HG02588 (cell line): ENCODE measurements at regions not wholly inside any gene's neighbourhood (a gene's known extent, or its start where the extent isn't known, plus 50 kb on each side); places are given as distances from the start of the nearest gene placed in this dataset.

Experiments used
- ATAC-seq: cut with Tn5 transposase; IDR thresholded peaks from one replicate; pipeline ENCODE4 v1.9.1; 2021; ENCODE audit warnings: mild to moderate bottlenecking, moderate library complexity; ENCODE audit not compliant: unreplicated experiment

DNA sequence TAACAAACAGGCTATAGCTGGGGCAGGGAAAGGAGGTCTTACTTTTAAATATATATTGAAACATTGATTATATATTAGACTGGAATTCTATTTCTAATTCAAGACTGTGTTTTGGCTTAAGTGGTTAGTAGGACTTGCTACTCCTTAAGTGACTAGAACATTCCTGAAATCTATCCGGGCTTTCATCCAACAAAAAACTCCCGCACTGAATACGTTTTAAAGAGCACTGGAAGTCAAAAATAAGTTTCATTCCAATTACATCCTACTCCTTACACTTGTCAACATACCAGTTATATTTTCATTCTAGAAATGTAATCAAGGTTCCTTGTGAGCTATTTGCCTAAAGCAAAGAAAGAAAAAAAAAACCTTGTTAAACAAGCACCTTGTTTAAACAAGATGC lies 204.6 kb downstream of the SP3 start:
- no peak for ATAC-seq

DNA sequence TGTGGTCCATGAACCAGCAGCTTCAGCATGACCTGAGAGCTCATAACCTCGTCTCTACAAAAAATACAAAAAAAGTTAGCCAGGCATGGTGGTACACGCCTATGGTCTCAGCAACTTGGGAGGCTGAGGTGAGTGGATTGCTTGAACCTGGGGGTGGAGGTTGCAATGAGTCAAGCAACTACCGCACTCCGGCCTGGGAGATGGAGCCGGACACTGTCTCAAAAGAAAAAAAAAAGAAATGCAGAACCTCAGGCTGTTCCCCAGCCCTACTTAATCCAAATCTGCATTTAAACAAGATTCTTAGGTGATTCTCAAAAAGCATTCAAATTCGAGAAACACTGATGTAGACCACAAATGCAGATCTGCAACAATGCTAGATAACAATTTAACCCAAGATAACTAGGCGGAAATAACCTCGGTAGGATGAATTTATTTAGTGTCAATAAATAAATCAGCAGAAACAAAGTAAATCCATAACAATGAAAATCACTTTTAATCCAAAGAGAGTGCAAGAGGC lies 203.5 kb downstream of the SP3 start:
- no peak for ATAC-seq

DNA sequence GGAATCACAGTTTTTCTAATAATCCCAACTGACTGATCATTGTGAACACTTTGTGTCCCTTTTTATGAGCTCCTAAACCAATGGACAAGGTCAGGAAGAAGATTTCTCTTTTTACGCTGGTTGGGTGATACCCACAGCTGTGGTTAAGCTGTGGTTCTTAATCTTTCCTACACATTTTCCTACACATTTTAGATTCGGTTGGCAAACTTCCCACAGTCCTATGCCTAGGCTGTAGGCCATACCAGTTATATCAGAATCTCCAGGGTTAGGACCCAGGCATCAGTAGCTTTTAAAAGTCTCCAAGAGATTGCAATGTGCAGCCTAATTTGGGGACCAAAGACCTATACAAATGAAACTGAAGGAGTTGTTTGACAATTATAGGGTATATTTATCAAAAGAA lies 203.0 kb downstream of the SP3 start:
- no peak for ATAC-seq

DNA sequence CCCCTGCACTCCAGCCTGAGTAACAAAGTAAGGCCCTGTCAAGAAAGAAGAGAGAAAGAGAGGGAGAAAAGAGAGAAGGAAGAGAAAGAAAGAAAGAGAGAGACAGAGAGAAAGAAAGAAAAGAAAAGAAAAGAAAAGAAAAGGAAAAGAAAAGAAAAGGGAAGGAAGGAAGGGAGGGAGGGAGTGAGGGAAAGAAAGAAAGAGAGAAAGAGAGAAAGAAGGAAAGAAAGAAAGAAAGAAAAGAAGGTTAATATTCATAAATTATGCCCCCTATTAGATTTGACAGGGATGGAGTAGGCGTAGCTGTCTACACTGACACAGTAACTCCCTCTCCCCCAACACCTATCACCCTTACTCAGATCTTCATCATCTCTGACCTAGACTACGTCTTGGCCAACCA lies 202.3 kb downstream of the SP3 start:
- no peak for ATAC-seq

DNA sequence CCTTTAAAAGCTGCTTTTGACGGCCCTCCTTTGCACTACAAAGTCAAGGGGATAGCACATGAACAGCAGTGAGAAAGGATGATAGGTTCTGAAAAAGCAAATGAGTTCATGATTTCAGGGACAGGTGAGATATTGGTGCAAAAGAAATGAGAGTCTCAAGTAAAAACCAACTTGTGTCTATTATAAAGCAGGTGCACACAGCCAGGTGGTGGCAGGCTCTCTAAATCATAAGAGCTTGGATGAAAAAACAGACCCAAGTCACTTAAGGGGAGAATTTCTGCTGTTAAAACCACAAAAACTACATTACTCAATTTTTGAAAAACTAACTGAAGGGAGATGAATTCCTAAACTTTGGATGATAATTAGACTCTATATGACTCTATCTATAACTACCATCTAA lies 201.5 kb downstream of the SP3 start:
- ATAC-seq, result no peak

DNA sequence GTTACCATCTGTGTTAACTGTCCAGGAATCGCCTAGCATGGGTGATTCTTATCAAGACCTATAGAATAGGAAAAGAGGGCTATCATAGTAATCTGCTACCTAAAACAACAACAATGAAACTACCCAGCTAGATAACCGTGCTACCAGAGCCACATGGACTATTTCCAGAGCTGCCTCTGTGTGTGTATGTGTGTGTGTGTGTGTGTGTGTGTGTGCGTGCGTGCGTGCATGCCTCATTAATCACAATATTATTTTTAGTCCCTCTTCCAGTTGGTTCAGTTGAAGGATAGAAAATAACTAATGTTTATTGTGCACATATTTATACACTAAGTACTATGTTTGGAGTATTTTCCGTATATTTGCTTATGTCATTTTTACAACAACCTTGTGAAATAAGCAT lies 201.1 kb downstream of the SP3 start:
- ATAC-seq, result no peak

DNA sequence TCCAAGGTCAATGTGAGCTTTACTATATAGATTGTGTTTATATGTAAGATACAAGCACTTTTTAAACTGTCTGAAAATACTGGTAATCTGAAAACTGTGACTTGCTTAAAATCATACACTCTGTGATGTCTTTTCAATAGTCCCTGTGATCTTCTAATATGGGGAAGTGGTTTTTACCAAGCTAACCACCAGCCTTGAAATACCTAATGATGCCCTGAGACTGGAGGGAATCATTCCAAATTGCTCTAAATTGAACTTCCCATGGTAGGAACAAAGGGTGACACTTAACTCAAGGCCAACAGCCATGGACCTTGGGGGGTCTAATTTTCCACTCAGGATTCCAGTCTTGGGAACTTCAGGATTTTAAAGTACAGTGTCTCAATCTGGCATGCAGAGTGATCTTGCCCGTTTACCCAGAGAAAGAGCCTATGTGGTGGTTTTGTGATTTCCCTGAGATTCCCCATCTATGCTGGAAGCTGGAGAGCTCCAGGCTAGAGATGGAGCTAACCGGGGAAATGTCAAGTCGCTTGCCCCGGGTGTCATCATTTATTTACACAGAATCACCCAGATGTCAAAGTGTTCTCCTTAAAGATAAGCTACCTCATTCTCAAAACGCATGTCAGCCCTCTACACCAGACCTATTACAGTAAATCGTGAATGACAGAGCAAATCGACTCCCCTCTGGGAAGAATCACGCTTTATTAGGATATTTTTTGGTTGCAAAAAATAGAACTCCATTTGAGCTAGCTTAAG lies 198.5 kb downstream of the SP3 start:
- ATAC-seq, result no peak

DNA sequence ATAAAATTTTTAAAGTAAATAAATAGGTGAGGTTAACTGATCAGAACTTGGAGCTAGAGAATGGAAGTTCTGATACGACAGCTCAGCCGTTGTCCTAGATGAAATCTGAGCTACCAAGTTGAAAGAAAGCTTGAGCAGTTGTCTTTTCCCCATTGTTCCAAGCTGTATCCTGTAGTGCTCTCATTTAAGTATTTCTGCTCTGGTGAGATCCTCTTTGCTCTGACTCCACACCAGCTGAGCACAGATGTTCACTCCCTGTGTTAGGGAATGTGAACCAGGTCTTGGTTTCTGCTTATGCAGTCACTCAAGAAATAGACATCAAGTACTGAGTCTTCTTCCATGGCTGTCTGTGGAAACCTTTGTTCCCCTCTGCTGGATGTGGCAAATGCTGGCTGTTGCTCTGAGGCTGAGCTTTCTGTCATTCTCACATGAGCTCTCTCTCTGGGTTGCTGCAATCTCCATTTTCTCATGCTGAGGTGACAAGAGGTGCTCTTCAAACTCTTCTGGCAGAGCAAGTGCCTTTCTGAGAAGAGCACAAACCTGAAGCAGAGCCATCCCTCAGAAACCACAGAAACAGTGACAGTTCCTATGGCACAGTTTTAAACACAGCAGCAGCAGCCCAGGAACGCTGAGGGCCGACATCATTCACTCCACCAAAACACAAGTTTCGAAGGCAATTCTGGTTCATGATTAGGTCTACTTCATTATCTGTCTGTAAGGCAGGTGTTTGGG lies 194.1 kb downstream of the SP3 start:
- no peak for ATAC-seq

DNA sequence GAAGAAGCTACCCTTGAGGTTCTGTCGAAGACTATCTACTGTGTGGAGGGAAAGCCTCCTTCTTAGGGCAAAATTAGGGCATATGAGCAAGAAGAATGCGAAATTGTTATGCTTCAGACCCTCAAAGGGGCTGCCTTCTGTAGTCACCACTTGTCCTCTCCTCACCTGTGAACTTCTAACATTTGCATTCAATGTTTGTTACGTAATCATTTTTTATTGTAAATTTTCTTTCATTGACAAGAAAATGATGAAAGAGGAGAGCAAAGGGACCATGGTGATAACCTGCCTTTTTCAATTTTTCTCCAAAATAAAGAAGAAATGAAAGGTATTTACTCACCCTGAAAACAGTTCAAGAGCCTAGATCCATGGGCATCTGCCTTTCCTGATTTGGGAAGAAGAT lies 193.0 kb downstream of the SP3 start:
- no peak for ATAC-seq

DNA sequence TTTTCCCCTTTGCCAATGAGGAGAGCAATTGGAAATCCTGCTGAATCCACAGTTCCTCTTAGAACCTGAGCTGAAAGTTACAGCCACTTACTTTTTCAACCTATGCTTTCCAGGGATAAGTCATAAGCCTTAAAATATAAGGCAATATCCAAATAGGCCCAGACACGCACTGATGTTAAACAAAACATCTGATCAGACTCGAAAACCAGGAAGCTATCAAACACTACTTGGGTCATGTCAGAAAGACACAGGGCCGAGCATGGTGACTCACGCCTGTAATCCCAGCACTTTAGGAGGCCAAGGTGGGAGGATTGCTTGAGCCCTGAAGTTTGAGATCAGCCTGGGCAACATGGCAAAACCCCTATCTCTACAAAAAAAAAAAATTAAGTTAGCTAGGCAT lies 192.1 kb downstream of the SP3 start:
- ATAC-seq, result no peak

DNA sequence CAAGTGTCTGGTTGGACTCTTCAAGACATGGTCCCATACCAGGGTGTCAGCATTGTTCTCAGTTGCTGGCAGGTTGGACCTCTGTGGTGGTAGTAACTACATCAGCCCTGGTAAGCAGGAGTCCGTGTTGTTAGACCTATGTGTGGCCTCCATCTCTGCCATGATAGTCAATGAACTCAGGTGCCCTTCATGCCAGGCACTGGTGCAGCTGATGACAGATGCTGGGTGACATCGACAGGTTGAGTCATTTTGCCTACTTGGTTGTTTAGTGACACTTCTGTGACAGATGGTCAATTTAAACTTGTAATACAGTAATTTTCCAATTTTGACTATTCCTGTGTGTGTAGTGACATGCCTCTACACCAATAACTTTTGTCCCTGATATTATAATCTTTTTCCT lies 189.7 kb downstream of the SP3 start:
- ATAC-seq, result no peak

DNA sequence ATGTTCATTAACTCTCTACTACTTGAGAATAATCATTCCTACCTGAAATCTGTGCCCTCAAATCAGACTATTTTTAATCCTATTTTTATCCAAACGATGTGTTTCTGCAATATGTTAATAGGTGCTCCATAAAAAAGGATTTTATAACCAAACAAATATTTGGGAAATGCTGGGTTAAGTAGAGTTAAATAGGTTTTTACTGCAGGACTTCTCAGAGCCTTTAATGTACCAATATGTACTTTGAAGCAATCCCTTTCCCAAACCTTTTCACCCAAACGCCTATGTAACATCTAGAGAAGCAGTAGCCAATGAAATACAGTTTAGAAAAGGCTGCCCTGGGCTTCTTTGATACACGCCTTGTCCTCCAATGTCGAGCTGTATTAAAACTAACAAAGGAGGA lies 182.5 kb downstream of the SP3 start:
- no peak for ATAC-seq

DNA sequence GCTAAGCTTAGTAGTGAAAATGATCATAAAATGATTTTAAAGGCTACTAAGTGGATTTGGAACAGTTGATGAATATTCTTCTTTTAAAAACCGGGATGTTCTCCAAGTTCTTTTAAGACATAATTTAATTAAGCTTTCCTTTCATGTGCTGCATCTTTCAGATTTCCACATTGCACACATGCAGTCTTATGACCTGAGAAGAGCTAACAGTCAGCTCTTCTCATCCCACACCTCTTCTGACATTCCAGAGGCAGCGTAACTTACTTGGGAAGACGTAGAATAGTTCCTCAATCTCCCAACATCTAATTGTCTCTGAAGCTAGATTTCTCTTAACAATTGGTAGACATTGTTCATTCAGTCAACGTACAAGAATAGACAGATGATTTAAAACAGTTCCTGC lies 181.8 kb downstream of the SP3 start:
- no peak for ATAC-seq

DNA sequence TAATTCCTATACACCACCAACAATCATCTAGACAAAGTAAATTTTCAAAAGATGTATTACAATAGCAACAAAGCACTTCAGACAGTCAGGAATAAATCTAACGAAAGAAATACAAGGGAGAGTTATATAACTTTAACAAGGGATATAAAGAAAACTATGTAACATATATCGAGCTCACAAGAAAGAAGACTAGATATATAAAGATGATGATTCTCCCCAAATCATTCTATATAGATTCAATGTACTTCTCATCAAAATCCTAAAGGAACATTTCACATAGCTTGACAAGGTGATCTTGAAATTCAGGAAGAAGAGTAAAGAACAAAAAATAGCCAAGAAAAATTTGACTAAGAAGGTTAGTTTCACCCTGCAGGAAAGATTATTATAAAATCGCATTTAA lies 179.4 kb downstream of the SP3 start:
- ATAC-seq, result no peak

DNA sequence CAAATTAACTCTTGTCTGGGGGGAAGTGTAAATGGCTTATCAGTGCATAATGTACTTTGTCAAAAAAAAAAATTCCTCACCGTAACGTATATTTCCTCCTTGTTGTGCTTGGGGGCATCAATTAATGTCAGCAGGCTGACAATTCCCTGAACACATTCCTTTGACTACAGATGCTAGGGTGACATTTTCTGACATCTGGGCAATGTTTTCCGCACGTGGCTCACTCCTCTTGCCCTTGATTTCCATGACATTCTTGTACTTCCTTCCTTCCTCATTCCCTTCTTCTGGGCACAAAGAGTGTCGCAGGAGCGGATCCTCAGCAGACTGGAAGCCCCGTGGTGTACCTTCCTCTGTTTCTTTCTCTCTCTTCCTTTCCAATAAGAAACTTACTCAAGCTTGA lies 173.7 kb downstream of the SP3 start:
- ATAC-seq, result no peak

DNA sequence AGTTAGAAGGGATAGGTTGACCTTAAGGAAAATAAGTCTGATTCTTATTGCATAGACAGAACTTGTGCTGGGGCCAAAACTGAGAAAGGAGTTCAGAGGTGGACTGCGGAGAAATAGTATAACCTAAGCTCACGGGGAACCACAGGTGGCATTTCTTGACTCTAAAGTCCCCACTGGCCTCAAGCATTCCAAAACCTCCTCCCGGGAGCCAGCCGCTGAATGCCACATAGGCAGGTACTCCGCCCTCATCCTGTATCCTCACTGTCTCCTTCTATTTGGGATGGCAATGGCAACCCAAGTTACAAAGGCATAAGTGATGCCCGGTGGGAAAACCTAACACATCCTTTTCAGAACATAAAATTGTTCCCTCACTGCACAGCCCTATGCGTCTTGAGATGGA lies 173.0 kb downstream of the SP3 start:
- no peak for ATAC-seq

DNA sequence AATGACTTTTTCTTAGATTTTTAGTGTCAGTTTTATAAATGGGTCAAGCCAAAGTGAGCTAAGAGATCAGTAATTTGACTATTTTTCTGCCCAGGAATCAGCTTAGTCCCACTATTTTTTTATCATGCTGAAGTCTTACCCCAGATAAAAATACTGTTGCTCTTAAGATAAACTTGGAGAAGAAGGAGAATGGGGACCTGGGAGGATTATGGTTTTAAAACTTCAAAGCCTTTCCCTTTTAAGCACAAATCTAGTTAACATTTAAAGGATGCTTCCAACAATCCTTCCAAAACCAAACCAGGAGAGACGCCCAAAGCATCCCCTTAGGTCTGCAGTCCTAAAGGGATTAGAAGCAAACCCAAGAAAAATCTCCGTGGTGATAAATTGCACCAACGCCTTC lies 172.4 kb downstream of the SP3 start:
- ATAC-seq, result no peak

DNA sequence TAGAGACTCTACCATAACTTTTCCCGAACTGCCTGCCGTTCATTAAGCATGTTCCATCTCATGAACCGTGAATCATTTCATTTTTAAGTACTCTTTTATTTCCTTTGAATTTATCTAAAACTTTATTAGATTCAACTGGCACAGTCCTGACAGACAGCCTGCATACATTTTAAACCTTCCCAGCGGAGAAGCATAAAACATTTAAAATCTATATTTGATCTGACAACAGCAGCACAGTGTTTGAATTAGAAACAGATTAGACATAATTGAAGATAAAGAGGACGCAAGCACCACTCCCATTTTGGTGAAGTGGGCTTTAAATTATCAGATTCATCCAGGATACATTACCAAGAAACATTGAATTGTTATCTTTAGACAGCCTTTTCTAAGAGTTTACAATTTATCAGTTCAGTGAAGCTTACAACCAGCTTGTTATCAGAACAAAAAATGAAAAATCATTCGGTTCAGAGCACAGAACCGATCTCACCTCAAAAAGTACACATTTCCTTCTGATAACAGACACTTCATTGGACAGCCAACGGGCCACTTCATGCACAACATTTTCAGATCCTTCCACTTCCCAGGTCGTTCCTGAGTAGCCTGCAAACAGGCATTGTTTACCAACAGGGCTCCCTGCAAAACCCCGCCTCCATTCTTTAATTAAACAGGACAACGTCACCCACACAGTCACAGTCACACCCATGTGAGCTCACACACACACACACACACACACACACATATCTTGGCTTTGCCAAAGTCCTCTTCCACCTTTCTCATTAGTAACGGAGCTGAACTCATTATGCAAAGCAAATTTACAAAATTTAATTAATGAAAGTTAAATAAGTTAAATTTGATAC lies 171.2 kb downstream of the SP3 start:
- ATAC-seq, result no peak

DNA sequence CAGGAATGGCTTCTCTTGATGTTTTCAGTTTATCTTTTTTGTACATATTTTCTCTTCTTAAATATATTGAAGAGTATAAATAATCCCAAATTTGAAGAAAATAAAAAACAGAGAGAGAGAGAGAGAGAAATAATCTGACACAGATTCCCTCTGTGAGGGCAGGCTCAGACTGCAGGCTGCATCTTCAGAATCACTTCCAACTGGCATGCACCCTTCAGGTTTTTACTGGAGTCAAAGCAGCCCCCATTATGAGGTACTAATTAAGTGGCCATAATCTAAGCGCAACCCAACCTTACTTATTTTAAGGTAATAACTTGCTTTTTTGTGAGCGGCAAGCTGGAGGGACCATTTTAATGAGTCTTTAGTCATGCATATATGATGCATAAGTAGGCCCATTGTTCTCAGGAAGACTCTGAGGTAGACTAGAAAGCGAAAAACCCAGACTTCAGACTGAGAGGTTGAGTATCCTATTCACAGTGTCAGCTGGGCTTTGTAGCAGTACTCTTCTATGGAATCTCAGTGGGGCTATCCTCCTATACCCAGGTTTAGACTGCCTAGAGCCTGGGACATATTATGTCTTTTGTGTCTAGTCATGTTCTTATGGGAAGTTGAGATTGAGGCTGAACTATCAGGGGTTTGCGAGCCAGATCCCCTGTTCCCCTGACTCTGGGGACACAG lies 167.4 kb downstream of the SP3 start:
- ATAC-seq, result no peak

DNA sequence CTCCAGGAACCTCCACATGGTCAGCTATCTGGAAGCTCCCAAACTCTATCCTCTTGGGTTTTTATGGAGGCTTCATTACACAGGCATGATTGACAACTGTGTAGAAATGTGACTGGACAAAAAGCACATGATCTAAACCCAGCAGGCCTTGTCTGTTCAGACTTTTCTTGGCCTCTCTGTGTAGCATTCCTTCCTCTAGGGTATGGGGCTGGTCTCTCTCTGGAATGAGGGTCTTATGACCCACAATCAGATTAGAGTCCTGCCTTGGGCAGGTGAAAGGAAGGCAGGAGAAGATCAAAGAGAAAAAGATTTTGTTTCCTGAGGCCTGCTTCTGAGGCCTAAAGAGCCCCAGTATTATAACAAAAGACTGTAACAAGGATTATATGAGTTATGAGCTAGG lies 162.7 kb downstream of the SP3 start:
- ATAC-seq, result no peak

DNA sequence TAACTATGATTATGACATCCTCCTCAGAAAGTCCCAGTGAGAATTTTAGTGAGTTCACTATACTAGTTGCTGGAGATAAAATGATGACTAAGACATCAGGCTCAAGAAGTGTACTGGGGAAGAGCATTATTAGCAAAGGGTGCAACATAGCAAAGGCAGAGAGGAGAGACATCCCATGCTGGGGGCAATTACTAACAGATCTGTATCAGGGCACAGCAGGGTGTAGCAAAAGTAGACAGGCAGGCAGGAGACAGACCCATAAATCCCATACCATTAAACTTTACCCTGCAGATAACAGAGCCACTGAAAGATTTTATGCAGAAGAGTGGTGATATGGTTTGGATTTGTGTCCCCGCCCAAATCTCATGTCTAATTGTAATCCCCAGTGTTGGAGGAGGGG lies 161.7 kb downstream of the SP3 start:
- no peak for ATAC-seq
